Heart right ventricle (tissue), 16 donors: ENCODE measurements at regions not wholly inside any gene's neighbourhood (a gene's known extent, or its start where the extent isn't known, plus 50 kb on each side); places are given as distances from the start of the nearest gene placed in this dataset.

Experiments
- ATAC-seq, 8 donors: fragments of 200-7000 bp; cut with Tn5 transposase; one replicate each; pipeline ENCODE4 v1.9.1; 2020; ENCODE audit warnings: mild to moderate bottlenecking in 8 of 8, moderate library complexity in 8 of 8, moderate number of reproducible peaks in 1 of 8
- DNase-seq, 2 donors: peaks; one replicate each; pipeline ENCODE4 v3.0.0-alpha.2; 2020
- H3K27ac ChIP-seq, 10 donors: fragments of 200-600 bp; sonication (generic) in 2 of 10; one replicate each; pipeline versions ENCODE4 v1.5.0 to v1.8.0; 2020 to 2022; ENCODE audit warnings: mild to moderate bottlenecking in 3 of 10
- H3K27me3 ChIP-seq, 7 donors: fragments of 200-600 bp; one replicate each; pipeline ENCODE4 v1.8.0; 2021 to 2022; ENCODE audit warnings: mild to moderate bottlenecking in 2 of 7
- H3K36me3 ChIP-seq, 9 donors: fragments of 200-600 bp; sonication (generic) in 1 of 9; one replicate each; pipeline versions ENCODE4 v1.5.0 to v1.8.0; 2020 to 2022; ENCODE audit warnings: mild to moderate bottlenecking in 2 of 9
- H3K4me1 ChIP-seq, 9 donors: fragments of 200-600 bp; sonication (generic) in 1 of 9; one replicate each; pipeline versions ENCODE4 v1.5.0 to v1.8.0; 2020 to 2022; ENCODE audit warnings: mild to moderate bottlenecking in 4 of 9
- H3K4me3 ChIP-seq, 10 donors: fragments of 200-600 bp; sonication (generic) in 2 of 10; one replicate each; pipeline versions ENCODE4 v1.5.0 to v1.8.0; 2020 to 2022; ENCODE audit warnings: mild to moderate bottlenecking in 7 of 10, moderate library complexity in 2 of 10
- H3K9me3 ChIP-seq, 11 donors: fragments of 200-600 bp in 10 of 11; sonication (generic) in 2 of 11; one replicate each; pipeline versions ENCODE4 v1.5.0 to v1.8.0; 2013 to 2022; ENCODE audit warnings: mild to moderate bottlenecking in 2 of 11, control low read depth in 1 of 11, moderate library complexity in 1 of 11
- WGBS, 2 donors: extraction: QIAGEN DNeasy Blood & Tissue Kit; methylation state at CpG; one replicate each; pipeline ENCODE4 v1.1.7; 2013; ENCODE audit warnings: inconsistent platforms in 1 of 2; 5-methylcytosine and 5-hydroxymethylcytosine counted together
- intact Hi-C, 10 donors: fragments of 100-400 bp; cut with DNase I; formaldehyde crosslinking; loops; one replicate each; pipeline versions ENCODE4 v1.11.1 to v1.14.2; 2022
- TF ChIP-seq, protein P1 (sequence below), 9 donors: fragments of 200-600 bp; sonication (generic) in 2 of 9; IDR thresholded peaks; one replicate each; pipeline versions ENCODE4 v1.5.0 to v1.8.0; 2021 to 2022; ENCODE audit warnings: antibody characterized with exemption in 9 of 9, mild to moderate bottlenecking in 5 of 9, moderate library complexity in 1 of 9
- donor health status: Arrhythmogenic right ventricular cardiomyopathy.
- donor health status: ischemic (EF 13 %, LVEDD 7.1; RV severe dilation, severe dysfunction).
- donor health status: healthy with polysubstance abuse.
- donor health status: DM: no; HTN: yes; CAD: no.
- donor health status: DM: no; HTN: no; CAD: no.
- donor health status: ischemic (EF 25% LVEDD 6.9; RV normal size, moderate dysfunction).
- donor health status: ischemic (EF 25% LVEDD 5.7; RV mildly dilated, moderate dysfunction).
- donor health status: healthy.
- donor health status: DM: yes; HTN: yes; CAD: no.
- donor health status: Ischemic cardiomyopathy.
- donor health status: ischemic (EF 35%, LVEDD 5.7; RV mildly dilated, moderate dysfunction).
- donor health status: nonischemic (EF 11% LVEDD 7.7; RV severe dilation, severe dysfunction).
- donor health status: DM: yes; HTN: yes; CAD: no.
- donor health status: PGD.
- donor health status: ischemic (EF 29% LVEDD 5.4; RV normal size, mild dysfunction).
- donor health status: nonischemic (EF 23%, LVEDD 6.1; RV moderate dilation, normal function).

GRCh38 chr3:28089527-28089897 lies 151.9 kb upstream of the CMC1 start:
- DNase-seq = no peak
- intact Hi-C loops = no loop called here
- WGBS, 2 donors = 80 to 89% methylated on average over 2 of the region's 2 CpGs

DNA sequence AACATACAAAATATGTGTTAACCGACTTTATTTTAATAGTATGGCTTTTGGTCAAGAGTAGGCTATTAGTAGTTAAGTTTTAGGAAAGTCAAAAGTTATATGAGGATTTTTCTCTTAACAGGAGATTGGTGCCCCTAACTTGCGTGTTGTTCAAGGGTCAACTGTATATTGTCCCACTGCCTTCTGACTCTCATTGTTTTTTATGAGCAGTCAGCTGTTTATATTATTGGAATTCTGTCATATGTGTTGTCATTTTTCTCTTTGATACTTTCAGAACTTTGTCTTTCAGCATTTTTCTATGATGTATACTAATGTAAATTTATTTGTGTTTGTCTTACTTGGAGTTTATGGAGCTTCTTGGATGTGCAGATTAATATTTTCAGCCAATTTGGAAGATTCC lies 142.1 kb upstream of the CMC1 start:
- H3K9me3 ChIP-seq = peaks cover 0 to 48% (median 9%) of the 10 kb centered on the region in 11 donors
- H3K4me1 ChIP-seq = no peaks in the 10 kb centered on the region
- no peaks in the 10 kb centered on the region for H3K27me3 ChIP-seq
- H3K27ac ChIP-seq = no peak overlapping the region
- no peak for DNase-seq
- no peaks in the 10 kb centered on the region for H3K36me3 ChIP-seq
- intact Hi-C loops = no loop called here
- TF ChIP-seq, protein P1, sequence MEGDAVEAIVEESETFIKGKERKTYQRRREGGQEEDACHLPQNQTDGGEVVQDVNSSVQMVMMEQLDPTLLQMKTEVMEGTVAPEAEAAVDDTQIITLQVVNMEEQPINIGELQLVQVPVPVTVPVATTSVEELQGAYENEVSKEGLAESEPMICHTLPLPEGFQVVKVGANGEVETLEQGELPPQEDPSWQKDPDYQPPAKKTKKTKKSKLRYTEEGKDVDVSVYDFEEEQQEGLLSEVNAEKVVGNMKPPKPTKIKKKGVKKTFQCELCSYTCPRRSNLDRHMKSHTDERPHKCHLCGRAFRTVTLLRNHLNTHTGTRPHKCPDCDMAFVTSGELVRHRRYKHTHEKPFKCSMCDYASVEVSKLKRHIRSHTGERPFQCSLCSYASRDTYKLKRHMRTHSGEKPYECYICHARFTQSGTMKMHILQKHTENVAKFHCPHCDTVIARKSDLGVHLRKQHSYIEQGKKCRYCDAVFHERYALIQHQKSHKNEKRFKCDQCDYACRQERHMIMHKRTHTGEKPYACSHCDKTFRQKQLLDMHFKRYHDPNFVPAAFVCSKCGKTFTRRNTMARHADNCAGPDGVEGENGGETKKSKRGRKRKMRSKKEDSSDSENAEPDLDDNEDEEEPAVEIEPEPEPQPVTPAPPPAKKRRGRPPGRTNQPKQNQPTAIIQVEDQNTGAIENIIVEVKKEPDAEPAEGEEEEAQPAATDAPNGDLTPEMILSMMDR (IDR thresholded peaks at IDR 0.05) = no peak
- 92 to 93% methylated on average over 2 of the region's 2 CpGs for WGBS, 2 donors
- no peak for ATAC-seq
- H3K4me3 ChIP-seq = no peak overlapping the region

More at GRCh38 chr3:28089527-28089897, 151.9 kb upstream of the CMC1 start:
- no peak for ATAC-seq
- Histone ChIP-seq H3K4me3 (no peak overlapping the region), H3K36me3 (no peaks in the 10 kb centered on the region), H3K27ac (no peak overlapping the region), H3K4me1 (no peaks in the 10 kb centered on the region), H3K9me3 (peaks cover 0 to 26% (median 13%) of the 10 kb centered on the region in 11 donors), H3K27me3 (no peaks in the 10 kb centered on the region)
- TF ChIP-seq, protein P1 (IDR thresholded peaks at IDR 0.05) = no peak

- H3K4me1 ChIP-seq = no peaks in the 10 kb centered on the region
- DNase-seq (no peak), ATAC-seq (no peak)
- no peak overlapping the region for H3K27ac ChIP-seq
- intact Hi-C loops = no loop called here
- 58 to 69% methylated on average over 1 of the region's 1 CpG for WGBS, 2 donors
- TF ChIP-seq, protein P1 (IDR thresholded peaks at IDR 0.05) = no peak
- H3K27me3 ChIP-seq = no peaks in the 10 kb centered on the region
- H3K4me3 ChIP-seq = no peak overlapping the region
- peaks cover 0 to 34% (median 9%) of the 10 kb centered on the region in 11 donors for H3K9me3 ChIP-seq
- H3K36me3 ChIP-seq = no peaks in the 10 kb centered on the region
Measured at GRCh38 chr3:28101705-28102104, 139.7 kb upstream of the CMC1 start.

DNA sequence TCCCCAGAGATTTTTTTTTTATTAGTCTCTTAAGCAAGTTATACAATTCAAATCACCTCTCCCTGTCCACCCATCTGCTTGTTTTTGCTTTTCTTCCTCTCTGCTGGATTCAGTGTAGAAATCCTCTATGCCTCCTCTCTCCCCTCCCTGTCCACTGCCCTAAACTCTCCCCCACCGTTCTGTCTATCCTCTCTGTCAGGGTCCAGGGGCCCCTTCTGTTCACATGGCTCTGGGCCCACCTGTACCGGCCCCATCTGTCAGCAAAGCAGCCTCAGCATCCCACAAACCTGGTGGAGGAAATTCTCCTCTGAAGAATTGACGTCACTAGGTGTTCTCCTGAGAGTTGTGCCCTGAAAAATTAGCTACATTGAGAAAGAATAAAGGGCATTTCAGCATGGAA lies 137.6 kb upstream of the CMC1 start:
- Histone ChIP-seq H3K27ac (no peak overlapping the region), H3K4me1 (no peaks in the 10 kb centered on the region), H3K36me3 (no peaks in the 10 kb centered on the region), H3K4me3 (no peak overlapping the region), H3K27me3 (no peaks in the 10 kb centered on the region), H3K9me3 (peaks cover 0 to 28% (median 9%) of the 10 kb centered on the region in 11 donors)
- no peak for DNase-seq
- intact Hi-C loops = no loop called here
- no peak for ATAC-seq
- 52 to 62% methylated on average over 3 of the region's 3 CpGs for WGBS, 2 donors
- TF ChIP-seq, protein P1 (IDR thresholded peaks at IDR 0.05) = no peak
